Right lobe of liver (tissue), 6 donors: ENCODE measurements at regions not wholly inside any gene's neighbourhood (a gene's known extent, or its start where the extent isn't known, plus 50 kb on each side); places are given as distances from the start of the nearest gene placed in this dataset.

Experiments used
- ATAC-seq, 4 donors: fragments of 200-7000 bp; cut with Tn5 transposase; one replicate each; pipeline ENCODE4 v1.9.1; 2020; ENCODE audit warnings: mild to moderate bottlenecking in 4 of 4, moderate library complexity in 4 of 4
- DNase-seq, 3 donors: peaks; one replicate each; pipeline ENCODE4 v3.0.0-alpha.2; 2020
- H3K27ac ChIP-seq, 3 donors: fragments of 200-600 bp; one replicate each; pipeline ENCODE4 v1.8.0; 2022
- H3K27me3 ChIP-seq, 2 donors: fragments of 200-600 bp; one replicate each; pipeline ENCODE4 v1.8.0; 2022
- H3K36me3 ChIP-seq, 4 donors: fragments of 200-600 bp; sonication (generic) in 1 of 4; one replicate each; pipeline versions ENCODE4 v1.5.1 to v1.8.0; 2017 to 2022; ENCODE audit warnings: control low read depth in 1 of 4
- H3K4me1 ChIP-seq, 4 donors: fragments of 200-600 bp; sonication (generic) in 1 of 4; one replicate each; pipeline versions ENCODE4 v1.5.1 to v1.8.0; 2017 to 2022; ENCODE audit warnings: control low read depth in 1 of 4
- H3K4me3 ChIP-seq, 3 donors: fragments of 200-600 bp; one replicate each; pipeline ENCODE4 v1.8.0; 2022
- H3K9me3 ChIP-seq, 4 donors: fragments of 200-600 bp; sonication (generic) in 1 of 4; one replicate each; pipeline versions ENCODE4 v1.5.1 to v1.8.0; 2017 to 2022; ENCODE audit warnings: control low read depth in 1 of 4
- POLR2A ChIP-seq: fragments of 450-650 bp; IDR thresholded peaks from one replicate; pipeline ENCODE4 v1.6.1; 2017; ENCODE audit warnings: antibody characterized with exemption, mild to moderate bottlenecking
- WGBS: methylation state at CpG from one replicate; pipeline ENCODE4 v1.1.6; 2018; ENCODE audit warnings: low coverage, low lambda C conversion rate; ENCODE audit not compliant: insufficient coverage; ENCODE audit errors: missing lambda C conversion rate; 5-methylcytosine and 5-hydroxymethylcytosine counted together
- intact Hi-C, 2 donors: fragments of 100-400 bp; cut with DNase I; formaldehyde crosslinking; loops; one replicate each; pipeline versions ENCODE4 v1.11.2 to v1.14.1; 2022
- TF ChIP-seq, protein P1 (sequence below), 4 donors: fragments of 200-600 bp in 3 of 4; fragments of 450-650 bp in 1 of 4; IDR thresholded peaks; one replicate each; pipeline versions ENCODE4 v1.5.1 to v1.8.0; 2016 to 2022; ENCODE audit warnings: antibody characterized with exemption in 4 of 4, mild to moderate bottlenecking in 2 of 4
- donor health status: DM: no; HTN: yes; CAD: no.
- donor health status: DM: no; HTN: no; CAD: no.
- donor health status: DM: no; HTN: no; CAD: no.
- donor health status: DM: no; HTN: yes; CAD: no.
- donor health status: DM: no; HTN: yes; CAD: no.

DNA sequence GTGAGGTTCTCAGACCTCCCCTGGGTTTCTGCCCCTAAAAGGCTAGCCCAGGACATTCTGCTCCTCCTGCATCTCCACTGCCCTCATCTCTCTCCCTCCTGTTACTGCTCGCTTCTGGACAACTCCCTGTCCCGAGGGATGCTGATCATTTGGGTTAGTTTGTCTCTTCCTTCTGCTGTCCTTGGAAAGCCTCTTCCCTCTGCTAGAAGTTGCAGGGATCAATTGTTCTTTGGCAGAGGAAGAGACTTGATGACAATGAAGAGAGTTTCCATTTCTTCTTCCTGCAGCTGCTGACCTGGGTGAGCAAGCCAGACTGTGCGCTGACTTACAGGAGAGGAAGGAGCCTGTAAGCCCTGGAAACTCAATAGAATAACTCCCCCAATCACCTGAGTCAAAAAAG, 68.9 kb downstream of the RDH14 start:
- Histone ChIP-seq H3K27ac (no peak overlapping the region), H3K9me3 (no peaks in the 10 kb centered on the region), H3K4me3 (no peak overlapping the region), H3K36me3 (no peaks in the 10 kb centered on the region), H3K27me3 (no peaks in the 10 kb centered on the region), H3K4me1 (no peaks in the 10 kb centered on the region)
- 66% methylated on average over 3 of the region's 3 CpGs for WGBS
- TF ChIP-seq, protein P1, sequence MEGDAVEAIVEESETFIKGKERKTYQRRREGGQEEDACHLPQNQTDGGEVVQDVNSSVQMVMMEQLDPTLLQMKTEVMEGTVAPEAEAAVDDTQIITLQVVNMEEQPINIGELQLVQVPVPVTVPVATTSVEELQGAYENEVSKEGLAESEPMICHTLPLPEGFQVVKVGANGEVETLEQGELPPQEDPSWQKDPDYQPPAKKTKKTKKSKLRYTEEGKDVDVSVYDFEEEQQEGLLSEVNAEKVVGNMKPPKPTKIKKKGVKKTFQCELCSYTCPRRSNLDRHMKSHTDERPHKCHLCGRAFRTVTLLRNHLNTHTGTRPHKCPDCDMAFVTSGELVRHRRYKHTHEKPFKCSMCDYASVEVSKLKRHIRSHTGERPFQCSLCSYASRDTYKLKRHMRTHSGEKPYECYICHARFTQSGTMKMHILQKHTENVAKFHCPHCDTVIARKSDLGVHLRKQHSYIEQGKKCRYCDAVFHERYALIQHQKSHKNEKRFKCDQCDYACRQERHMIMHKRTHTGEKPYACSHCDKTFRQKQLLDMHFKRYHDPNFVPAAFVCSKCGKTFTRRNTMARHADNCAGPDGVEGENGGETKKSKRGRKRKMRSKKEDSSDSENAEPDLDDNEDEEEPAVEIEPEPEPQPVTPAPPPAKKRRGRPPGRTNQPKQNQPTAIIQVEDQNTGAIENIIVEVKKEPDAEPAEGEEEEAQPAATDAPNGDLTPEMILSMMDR (IDR thresholded peaks at IDR 0.05), result no peak
- TF ChIP-seq POLR2A, result no peak
- ATAC-seq, result no peak
- intact Hi-C loops, result no loop called here
- DNase-seq, result no peak

DNA sequence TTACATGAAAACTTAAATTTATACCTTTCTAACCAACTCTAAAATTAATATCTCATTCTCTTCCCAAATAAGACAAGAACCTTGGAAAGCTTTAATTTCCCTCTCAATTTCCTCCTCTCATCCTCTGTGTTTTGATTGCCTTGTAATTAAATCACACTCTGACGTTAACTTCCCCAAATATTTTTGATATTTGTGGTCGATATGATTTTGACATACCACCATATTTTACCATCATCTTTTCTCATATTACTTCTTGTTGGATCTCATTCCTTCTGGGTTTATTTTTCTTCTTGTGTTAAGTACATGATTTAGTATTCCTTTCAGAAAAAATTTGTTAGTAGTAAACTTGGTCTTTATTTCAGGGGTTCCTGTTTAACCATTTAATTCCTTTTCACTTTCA, 69.6 kb downstream of the RDH14 start:
- Histone ChIP-seq H3K27ac (no peak overlapping the region), H3K36me3 (no peaks in the 10 kb centered on the region), H3K9me3 (no peaks in the 10 kb centered on the region), H3K4me3 (no peak overlapping the region), H3K27me3 (no peaks in the 10 kb centered on the region), H3K4me1 (no peaks in the 10 kb centered on the region)
- WGBS, result 51% methylated on average over 2 of the region's 2 CpGs
- ATAC-seq, result no peak
- intact Hi-C loops, result no loop called here
- no peak for DNase-seq
- no peak for TF ChIP-seq POLR2A
- TF ChIP-seq, protein P1 (IDR thresholded peaks at IDR 0.05), result no peak

DNA sequence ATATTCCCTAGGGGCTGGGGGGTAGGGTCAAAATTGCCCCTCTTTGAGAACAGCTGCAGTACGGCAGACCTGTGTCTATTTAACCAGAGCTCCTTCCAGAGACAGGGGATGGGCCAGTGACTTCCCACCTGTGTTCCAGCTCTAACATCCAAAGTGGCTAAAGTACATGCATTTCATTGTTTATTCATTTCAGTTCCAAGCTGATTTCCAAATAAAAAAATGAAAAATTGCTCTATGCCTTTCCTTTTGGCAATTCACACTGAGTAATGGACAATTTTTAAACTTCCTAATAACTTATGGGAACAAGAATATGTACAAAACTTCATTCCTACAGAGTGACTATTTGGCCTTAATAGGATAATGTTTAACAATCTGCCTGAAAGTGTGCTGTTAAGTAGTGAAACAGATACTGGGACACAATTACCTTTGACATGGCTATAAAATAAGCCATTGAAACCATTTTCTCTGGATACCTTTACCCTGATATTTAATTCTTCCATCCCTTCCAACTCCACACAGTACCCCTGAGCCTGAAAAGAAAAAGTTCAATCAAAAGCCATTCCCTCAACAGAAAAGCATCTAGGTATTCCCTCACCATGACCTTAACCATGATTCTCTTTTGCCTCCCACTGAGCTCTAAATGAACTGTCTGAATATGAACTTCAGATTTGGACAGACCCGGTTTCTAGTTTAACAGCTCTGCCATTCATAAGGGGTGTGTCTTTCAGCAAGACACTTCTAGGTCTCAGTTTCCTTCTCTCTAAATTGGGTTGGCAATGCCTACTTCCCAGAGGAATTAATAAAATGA, 73.1 kb downstream of the RDH14 start:
- ATAC-seq, result no peak

DNA sequence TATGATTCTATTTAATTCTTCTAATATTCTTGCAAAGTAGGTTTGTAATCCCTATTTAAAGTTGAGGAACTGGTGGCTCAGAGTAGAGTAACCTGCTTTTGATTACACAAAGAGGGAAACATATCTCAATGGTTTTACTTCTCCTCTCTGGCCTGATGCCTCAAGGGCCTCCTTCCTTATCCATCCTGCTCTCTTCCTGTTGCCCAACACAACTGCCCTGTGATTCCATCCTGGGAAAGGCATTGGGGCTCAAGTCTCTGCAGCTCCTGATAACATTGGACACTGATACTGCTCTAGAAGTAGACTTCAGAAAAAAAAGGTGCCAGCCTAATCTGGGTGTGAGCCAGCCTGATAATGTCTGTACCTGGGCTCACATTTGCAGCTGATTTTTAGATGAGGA, 75.8 kb downstream of the RDH14 start:
- Histone ChIP-seq H3K36me3 (no peaks in the 10 kb centered on the region), H3K9me3 (no peaks in the 10 kb centered on the region), H3K27me3 (no peaks in the 10 kb centered on the region), H3K4me1 (no peaks in the 10 kb centered on the region), H3K4me3 (no peak overlapping the region), H3K27ac (no peak overlapping the region)
- intact Hi-C loops, result no loop called here
- no peak for DNase-seq
- ATAC-seq, result no peak
- TF ChIP-seq POLR2A, result no peak
- TF ChIP-seq, protein P1 (IDR thresholded peaks at IDR 0.05), result no peak

More for the DNA sequence above, 73.1 kb downstream of the RDH14 start:
- Histone ChIP-seq H3K4me1 (no peaks in the 10 kb centered on the region), H3K9me3 (no peaks in the 10 kb centered on the region), H3K4me3 (no peak overlapping the region), H3K27me3 (no peaks in the 10 kb centered on the region), H3K36me3 (no peaks in the 10 kb centered on the region), H3K27ac (no peak overlapping the region)
- no peak for DNase-seq
- WGBS, result 72% methylated on average over 2 of the region's 2 CpGs
- intact Hi-C loops, result no loop called here
- TF ChIP-seq, protein P1 (IDR thresholded peaks at IDR 0.05), result no peak
- no peak for TF ChIP-seq POLR2A
